ENCODE measurements at regions not wholly inside any gene's neighbourhood (a gene's known extent, or its start where the extent isn't known, plus 50 kb on each side); places are given as distances from the start of the nearest gene placed in this dataset.

GRCh38 chr7:153607354-153607753, 444.8 kb upstream of the DPP6 start:
- Histone ChIP-seq H3K4me2 (ENCODE audit: low read length) (no peak overlapping the region), H3K36me3 (replicated peaks; ENCODE audit: low read depth, low read length) (no peaks in the 10 kb centered on the region), H3K9me3 (ENCODE audit: insufficient read depth, low read length) (no peaks in the 10 kb centered on the region), H3K79me2 (ENCODE audit: low read length) (no peaks in the 10 kb centered on the region), H3K4me3 (ENCODE audit: low read length) (no peak overlapping the region), H3K9ac (ENCODE audit: low read length) (no peak overlapping the region), H4K20me1 (ENCODE audit: insufficient read depth, low read length) (no peaks in the 10 kb centered on the region), H3K27me3 (ENCODE audit: low read depth, low read length) (no peaks in the 10 kb centered on the region), H3K27ac (ENCODE audit: low read length) (no peak overlapping the region), H2AFZ (ENCODE audit: low read depth, low read length) (no peak overlapping the region), H3K4me1 (ENCODE audit: low read length) (no peaks in the 10 kb centered on the region)
- no peak for TF ChIP-seq EZH2phosphoT487 (IDR thresholded peaks at IDR 0.05; ENCODE audit: low read depth)
- TF ChIP-seq, protein P1, sequence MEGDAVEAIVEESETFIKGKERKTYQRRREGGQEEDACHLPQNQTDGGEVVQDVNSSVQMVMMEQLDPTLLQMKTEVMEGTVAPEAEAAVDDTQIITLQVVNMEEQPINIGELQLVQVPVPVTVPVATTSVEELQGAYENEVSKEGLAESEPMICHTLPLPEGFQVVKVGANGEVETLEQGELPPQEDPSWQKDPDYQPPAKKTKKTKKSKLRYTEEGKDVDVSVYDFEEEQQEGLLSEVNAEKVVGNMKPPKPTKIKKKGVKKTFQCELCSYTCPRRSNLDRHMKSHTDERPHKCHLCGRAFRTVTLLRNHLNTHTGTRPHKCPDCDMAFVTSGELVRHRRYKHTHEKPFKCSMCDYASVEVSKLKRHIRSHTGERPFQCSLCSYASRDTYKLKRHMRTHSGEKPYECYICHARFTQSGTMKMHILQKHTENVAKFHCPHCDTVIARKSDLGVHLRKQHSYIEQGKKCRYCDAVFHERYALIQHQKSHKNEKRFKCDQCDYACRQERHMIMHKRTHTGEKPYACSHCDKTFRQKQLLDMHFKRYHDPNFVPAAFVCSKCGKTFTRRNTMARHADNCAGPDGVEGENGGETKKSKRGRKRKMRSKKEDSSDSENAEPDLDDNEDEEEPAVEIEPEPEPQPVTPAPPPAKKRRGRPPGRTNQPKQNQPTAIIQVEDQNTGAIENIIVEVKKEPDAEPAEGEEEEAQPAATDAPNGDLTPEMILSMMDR (IDR thresholded peaks at IDR 0.05; ENCODE audit: low read depth, low read length) = no peak

- H3K4me3 ChIP-seq (ENCODE audit: low read length) = no peak overlapping the region
- no peak overlapping the region for H3K9ac ChIP-seq (ENCODE audit: low read length)
Observed at GRCh38 chr7:153616711-153617325, 435.4 kb upstream of the DPP6 start.

DNA sequence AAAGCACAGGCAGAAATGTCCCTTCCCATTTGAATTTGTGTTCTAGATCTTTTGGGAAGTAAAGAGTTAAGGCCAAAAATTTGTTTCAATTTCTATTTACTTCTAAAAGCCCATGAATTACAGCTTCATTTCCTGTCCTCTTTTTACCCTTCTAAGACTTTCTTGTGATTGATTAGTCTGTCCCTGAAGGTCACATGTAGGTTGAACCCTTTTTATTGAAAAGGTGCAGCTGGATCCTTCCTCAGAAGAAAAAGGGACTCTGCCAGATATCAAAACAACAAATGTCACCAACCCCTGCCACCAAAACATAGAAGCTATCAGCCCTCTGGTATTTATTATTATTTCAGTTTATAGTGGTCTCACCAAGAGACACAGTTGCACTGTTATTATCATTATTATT, 424.9 kb upstream of the DPP6 start:
- Histone ChIP-seq H2AFZ (ENCODE audit: low read depth, low read length) (no peak overlapping the region), H3K4me3 (ENCODE audit: low read length) (no peak overlapping the region), H3K27me3 (ENCODE audit: low read depth, low read length) (no peaks in the 10 kb centered on the region), H3K9ac (ENCODE audit: low read length) (no peak overlapping the region), H3K27ac (ENCODE audit: low read length) (no peak overlapping the region), H3K36me3 (replicated peaks; ENCODE audit: low read depth, low read length) (no peaks in the 10 kb centered on the region), H3K9me3 (ENCODE audit: insufficient read depth, low read length) (no peaks in the 10 kb centered on the region), H3K4me2 (ENCODE audit: low read length) (no peak overlapping the region), H3K4me1 (ENCODE audit: low read length) (no peaks in the 10 kb centered on the region), H3K79me2 (ENCODE audit: low read length) (no peaks in the 10 kb centered on the region), H4K20me1 (ENCODE audit: insufficient read depth, low read length) (no peaks in the 10 kb centered on the region)
- no peak for TF ChIP-seq EZH2phosphoT487 (IDR thresholded peaks at IDR 0.05; ENCODE audit: low read depth)
- TF ChIP-seq, protein P1 (IDR thresholded peaks at IDR 0.05; ENCODE audit: low read depth, low read length) = no peak

More at GRCh38 chr7:153616711-153617325, 435.4 kb upstream of the DPP6 start:
- Histone ChIP-seq H3K27ac (ENCODE audit: low read length) (no peak overlapping the region), H3K79me2 (ENCODE audit: low read length) (no peaks in the 10 kb centered on the region), H3K4me2 (ENCODE audit: low read length) (no peak overlapping the region), H3K4me1 (ENCODE audit: low read length) (no peaks in the 10 kb centered on the region), H4K20me1 (ENCODE audit: insufficient read depth, low read length) (no peaks in the 10 kb centered on the region), H3K36me3 (replicated peaks; ENCODE audit: low read depth, low read length) (no peaks in the 10 kb centered on the region), H2AFZ (ENCODE audit: low read depth, low read length) (no peak overlapping the region), H3K27me3 (ENCODE audit: low read depth, low read length) (no peaks in the 10 kb centered on the region), H3K9me3 (ENCODE audit: insufficient read depth, low read length) (no peaks in the 10 kb centered on the region)
- TF ChIP-seq, protein P1 (IDR thresholded peaks at IDR 0.05; ENCODE audit: low read depth, low read length) = no peak
- TF ChIP-seq EZH2phosphoT487 (IDR thresholded peaks at IDR 0.05; ENCODE audit: low read depth) = no peak

GRCh38 chr7:153628406-153628805, 423.8 kb upstream of the DPP6 start:
- no peaks in the 10 kb centered on the region for H3K27me3 ChIP-seq (ENCODE audit: low read depth, low read length)
- H3K4me1 ChIP-seq (ENCODE audit: low read length) = no peaks in the 10 kb centered on the region

More at GRCh38 chr7:153628406-153628805, 423.8 kb upstream of the DPP6 start:
- no peak overlapping the region for H3K4me3 ChIP-seq (ENCODE audit: low read length)
- no peaks in the 10 kb centered on the region for H3K79me2 ChIP-seq (ENCODE audit: low read length)
- TF ChIP-seq, protein P1 (IDR thresholded peaks at IDR 0.05; ENCODE audit: low read depth, low read length) = no peak
- no peak for TF ChIP-seq EZH2phosphoT487 (IDR thresholded peaks at IDR 0.05; ENCODE audit: low read depth)
- H3K36me3 ChIP-seq (replicated peaks; ENCODE audit: low read depth, low read length) = no peaks in the 10 kb centered on the region
- H3K9me3 ChIP-seq (ENCODE audit: insufficient read depth, low read length) = no peaks in the 10 kb centered on the region
- no peak overlapping the region for H3K27ac ChIP-seq (ENCODE audit: low read length)
- H3K9ac ChIP-seq (ENCODE audit: low read length) = no peak overlapping the region
- no peak overlapping the region for H3K4me2 ChIP-seq (ENCODE audit: low read length)
- H4K20me1 ChIP-seq (ENCODE audit: insufficient read depth, low read length) = no peaks in the 10 kb centered on the region
- H2AFZ ChIP-seq (ENCODE audit: low read depth, low read length) = no peak overlapping the region
